GM13977 (cell line): ENCODE measurements at regions not wholly inside any gene's neighbourhood (a gene's known extent, or its start where the extent isn't known, plus 50 kb on each side); places are given as distances from the start of the nearest gene placed in this dataset.
"Not testable (repeated sequence)": the region's sequence is repeated elsewhere in the genome, so short reads cannot be mapped to it uniquely, and the experiment has no call there.

Experiments used
- DNase-seq: peaks from one replicate; pipeline ENCODE4 v3.0.0; 2012; ENCODE audit warnings: low spot score
- in situ Hi-C: fragments of 300-500 bp; cut with MboI; formaldehyde crosslinking; loops from one replicate; pipeline ENCODE4 v1.12.0; 2022; ENCODE audit warnings: low sequenced_read_pairs, low pct_unique_long_range_greater_than_20kb, mixed read lengths, inconsistent platforms; ENCODE audit not compliant: unreplicated experiment
- TF ChIP-seq, protein P1 (sequence below): IDR thresholded peaks from 2 replicates; pipeline ENCODE4 v1.5.1; 2012; ENCODE audit warnings: mild to moderate bottlenecking, control low read depth; ENCODE audit not compliant: insufficient read depth; ENCODE audit errors: extremely low read depth, missing control alignments

DNA sequence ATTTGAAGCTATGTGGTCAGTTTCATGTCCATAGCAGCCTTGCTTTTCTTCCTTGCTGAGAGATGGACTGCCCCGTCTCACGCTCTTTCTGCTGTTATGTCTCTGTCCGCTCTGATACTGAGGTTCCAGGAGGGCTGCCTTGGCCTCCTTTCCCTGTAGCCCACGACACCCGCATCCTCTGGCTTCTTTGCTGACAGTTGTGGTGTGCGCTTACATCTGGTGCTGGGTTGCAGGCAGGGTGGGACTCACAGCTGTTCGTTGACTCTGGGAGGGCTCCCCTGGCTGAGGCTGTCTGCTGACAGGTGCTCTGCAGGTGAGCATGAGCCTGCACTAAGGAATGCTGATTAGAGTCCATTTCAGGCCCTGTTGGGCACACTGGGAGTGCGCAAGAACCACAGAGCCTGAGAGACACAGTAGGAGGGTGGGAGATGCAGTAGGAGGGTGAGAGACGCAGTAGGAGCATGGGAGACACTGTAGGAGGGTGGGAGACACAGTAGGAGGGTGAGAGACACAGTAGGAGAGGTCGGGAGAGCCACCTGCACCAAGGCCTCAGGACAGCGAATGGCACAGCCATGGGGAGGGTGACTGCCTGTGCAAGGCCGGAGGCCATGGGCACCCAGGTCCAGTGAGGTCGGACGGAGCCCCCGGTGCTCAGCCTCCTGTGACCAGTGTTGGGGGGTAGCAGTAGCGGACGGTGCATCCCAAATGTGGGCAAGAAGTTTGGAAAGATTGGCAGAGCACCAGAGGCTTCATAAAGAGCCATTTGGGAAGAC, 71.5 kb downstream of the NPIPB11 start:
- DNase-seq, in situ Hi-C loops: not testable (repeated sequence)

DNA sequence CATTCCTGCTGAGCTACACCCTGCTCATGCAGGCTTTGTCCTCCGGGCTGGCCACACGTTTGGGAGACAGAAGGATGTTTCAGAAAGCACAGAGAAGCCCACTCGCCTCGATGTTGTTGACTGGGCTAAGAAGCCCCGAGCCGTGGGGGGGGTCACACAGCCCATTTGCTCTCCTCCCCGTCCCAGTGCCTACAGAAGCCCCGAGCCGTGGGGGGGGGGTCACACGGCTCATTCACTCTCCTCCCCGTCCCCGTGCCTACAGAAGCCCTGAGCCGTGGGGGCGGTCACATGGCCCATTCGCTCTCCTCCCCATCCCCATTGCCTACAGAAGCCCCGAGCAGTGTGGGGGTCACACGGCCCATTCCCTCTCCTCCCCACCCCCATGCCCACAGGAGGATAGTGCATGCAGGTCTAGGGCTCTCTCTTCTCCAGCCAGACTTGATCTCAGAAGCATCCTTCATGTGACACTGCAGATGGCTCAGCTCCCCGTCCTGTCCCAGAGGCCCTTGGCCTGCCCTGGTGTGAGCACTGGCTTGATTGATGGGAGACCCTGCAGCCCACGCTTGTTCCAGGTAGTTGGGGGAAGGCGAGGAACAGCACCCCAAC, 72.9 kb downstream of the NPIPB11 start:
- DNase-seq, in situ Hi-C loops: not testable (repeated sequence)

DNA sequence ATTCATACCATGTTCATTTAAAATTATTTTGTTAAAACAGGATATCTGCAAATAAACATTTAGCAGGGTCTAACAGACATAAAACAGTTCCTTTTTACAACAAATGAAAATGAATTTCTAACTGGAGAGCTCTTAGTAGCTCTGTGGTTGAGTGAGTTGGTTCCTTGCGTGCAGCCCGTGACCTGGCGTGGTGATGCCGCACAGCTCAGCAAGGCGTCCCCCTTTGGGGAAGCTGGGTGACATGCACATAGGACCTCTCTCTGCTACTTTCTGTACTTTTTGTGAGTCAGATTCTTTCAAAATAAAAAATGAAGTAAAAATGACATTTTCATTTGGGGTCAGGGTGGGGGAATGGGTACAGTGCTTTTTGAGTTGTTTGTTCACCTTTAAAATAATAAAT, 75.9 kb downstream of the NPIPB11 start:
- DNase-seq, in situ Hi-C loops: not testable (repeated sequence)

DNA sequence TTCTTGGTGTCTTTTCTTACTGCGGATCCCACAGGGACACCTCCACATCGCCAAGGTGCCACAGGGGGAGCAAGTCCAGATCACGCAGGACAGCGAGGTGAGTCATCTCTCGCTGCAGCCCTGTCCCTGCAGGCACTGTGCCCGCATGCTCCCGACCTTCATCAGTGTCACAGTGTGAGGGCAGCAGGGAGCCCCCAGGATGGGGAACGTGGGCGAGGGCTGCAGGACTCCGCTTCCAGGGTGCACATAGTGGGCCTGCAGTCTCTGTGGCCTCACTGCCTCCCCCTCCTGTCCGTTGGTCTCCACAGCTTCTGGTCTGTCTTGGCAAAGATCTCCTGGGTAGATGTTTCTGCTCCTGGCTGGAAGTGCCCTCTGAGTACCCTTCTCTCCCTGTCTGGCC, 78.0 kb downstream of the NPIPB11 start:
- in situ Hi-C loops, DNase-seq: not testable (repeated sequence)

DNA sequence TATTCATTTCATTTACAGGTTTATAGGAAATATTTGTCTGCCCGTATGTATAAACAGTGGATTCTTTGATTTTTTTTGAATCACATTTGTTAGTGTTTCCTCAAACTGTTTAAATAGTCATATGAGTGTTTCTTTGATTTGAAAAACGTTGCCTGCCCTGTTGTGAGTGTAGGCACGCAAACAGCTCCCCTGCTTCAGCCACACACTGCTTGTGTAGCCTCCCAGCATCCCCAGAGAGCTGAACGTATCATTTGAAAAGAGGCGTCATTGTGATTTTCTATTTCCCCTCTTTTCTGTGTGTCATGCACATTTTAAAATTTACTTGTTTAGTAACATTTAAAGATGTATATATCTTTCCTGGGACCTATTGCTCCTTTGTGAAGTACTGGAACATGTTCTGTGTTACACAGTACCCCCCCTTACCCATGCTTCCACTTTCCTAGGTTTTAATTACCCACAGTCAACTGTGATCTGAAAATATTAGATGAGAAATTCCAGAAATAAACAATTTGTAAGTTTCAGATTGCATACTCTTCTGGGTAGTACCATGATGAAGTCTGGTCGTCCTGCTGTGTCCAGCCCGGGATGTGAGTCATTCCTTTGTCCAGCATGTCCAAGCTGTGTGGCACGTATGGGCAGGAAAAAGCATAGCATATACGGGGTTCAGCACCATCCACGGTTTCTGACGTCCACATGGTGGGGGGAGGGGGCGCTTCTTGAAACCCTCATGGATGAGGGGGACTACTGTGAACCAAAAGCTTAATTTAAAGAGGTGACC, 78.7 kb downstream of the NPIPB11 start:
- in situ Hi-C loops, DNase-seq: not testable (repeated sequence)

DNA sequence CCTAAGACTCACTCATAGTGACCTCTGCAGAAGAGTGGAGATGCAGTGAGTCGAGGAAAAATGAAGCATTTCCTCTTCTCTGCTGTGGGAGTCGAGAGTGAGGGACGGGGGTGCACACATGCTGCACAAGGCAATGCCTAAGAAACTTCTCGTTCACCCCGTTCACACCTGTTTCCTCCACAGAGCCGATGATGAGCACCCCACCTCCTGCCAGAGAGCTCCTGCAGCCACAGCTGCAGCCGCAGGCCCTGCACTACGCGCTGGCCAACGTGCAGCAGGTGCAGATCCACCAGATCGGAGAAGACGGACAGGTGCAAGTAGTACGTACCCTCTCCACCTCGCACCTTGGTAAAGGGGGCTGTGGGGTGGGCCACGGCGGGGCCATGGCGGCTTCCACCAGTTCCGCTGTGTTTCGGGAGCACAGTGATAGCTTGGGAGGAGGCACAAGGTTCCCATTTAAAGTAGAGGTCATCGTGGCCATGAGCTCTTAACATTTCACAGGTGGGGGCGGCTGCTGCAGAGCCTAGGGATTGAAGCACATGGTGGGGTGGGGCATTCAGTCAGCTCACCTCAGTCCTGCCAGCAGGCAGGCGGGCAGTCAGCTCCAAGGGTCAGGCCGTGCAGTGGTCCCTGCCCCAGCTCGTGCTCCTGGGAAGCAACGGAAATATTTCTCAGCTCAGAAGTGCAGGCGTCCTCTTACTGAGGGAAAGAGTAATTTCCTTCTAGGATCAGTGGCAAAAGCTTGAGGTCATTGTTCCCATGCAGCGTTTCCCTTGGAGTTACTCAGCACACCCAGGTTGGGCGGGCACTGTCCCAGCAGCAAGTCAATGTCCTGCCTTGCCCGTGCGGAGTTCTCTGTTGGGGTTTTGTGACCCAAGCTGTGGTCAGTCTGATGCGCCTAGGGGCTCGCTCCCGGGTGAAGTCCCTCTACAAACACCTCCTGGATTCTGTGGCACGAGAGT, 80.1 kb downstream of the NPIPB11 start:
- in situ Hi-C loops, DNase-seq: not testable (repeated sequence)

DNA sequence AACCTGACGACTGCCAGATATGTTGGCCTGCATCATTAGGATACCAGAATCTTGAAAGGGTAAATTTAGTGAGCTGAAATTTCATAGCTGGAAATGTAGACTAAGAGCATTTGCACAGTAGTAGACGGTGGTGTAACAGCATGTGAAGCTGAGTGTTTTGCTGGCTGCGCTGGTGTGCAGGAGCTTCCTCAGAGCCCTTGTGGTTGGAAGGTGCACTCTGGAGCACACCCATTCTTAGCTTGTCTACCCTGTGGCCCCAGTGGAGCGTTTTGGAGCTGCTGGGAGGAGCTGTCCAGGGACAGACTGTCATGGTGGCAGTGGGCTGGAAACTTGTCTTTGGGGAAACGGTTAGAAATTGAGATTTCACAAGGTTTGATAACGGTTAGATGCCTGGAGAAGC, 82.8 kb downstream of the NPIPB11 start:
- DNase-seq, in situ Hi-C loops: not testable (repeated sequence)

DNA sequence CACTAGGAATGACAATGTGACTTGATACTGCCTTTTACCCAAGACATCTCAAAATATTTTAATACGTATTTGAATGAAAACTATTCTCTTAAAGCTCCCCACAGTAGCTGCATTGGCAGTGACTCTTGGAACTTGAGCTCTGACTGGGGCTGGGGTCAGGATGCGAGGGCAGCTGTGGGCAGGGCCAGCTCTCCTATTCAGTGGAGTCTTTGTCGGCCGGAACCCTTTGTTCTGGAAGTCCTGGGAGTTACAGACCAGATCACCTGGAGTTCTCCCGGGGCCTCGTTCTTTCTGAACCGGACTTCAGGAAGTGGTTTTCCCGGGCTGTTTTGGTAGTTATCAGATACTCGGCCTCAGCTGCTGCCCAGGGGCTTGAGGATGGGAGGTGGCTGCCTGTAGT, 84.9 kb downstream of the NPIPB11 start:
- TF ChIP-seq, protein P1, sequence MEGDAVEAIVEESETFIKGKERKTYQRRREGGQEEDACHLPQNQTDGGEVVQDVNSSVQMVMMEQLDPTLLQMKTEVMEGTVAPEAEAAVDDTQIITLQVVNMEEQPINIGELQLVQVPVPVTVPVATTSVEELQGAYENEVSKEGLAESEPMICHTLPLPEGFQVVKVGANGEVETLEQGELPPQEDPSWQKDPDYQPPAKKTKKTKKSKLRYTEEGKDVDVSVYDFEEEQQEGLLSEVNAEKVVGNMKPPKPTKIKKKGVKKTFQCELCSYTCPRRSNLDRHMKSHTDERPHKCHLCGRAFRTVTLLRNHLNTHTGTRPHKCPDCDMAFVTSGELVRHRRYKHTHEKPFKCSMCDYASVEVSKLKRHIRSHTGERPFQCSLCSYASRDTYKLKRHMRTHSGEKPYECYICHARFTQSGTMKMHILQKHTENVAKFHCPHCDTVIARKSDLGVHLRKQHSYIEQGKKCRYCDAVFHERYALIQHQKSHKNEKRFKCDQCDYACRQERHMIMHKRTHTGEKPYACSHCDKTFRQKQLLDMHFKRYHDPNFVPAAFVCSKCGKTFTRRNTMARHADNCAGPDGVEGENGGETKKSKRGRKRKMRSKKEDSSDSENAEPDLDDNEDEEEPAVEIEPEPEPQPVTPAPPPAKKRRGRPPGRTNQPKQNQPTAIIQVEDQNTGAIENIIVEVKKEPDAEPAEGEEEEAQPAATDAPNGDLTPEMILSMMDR, result no peak
- in situ Hi-C loops, result no loop called here
- DNase-seq, result no peak

DNA sequence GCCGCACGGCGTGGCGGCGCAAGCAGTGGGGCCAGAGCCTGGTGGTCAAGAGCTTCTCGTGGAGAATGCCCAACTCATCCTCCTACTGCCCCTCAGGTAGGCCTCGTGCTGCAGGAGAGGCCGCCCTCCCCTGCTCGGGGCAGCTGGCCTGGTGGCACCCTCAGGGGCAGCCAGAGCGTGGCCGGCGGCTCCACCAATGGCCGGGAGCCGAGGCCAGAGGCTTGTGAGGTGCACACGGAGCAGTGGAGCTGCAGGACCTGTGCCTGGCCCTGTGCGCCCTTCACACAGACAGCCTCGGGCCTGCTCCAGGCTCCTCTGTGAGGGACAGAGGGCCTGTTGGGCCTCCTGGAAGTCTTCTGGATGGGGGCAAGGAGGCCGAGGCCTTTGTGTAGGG, 85.5 kb downstream of the NPIPB11 start:
- TF ChIP-seq, protein P1, result no peak
- in situ Hi-C loops, result no loop called here
- no peak for DNase-seq
